Heart left ventricle (tissue), 13 donors: ENCODE measurements at regions not wholly inside any gene's neighbourhood (a gene's known extent, or its start where the extent isn't known, plus 50 kb on each side); places are given as distances from the start of the nearest gene placed in this dataset.

ENCODE experiments used
- CTCF ChIP-seq, 12 donors: fragments of 200-600 bp; sonication (generic) in 4 of 12; IDR thresholded peaks; one replicate each; pipeline versions ENCODE4 v1.5.0 to v1.8.0; 2018 to 2022; ENCODE audit warnings: antibody characterized with exemption in 12 of 12, mild to moderate bottlenecking in 5 of 12
- POLR2A ChIP-seq, 2 donors: fragments of 450-650 bp; IDR thresholded peaks; one replicate each; pipeline ENCODE4 v1.6.1; 2017; ENCODE audit warnings: antibody characterized with exemption in 2 of 2, mild to moderate bottlenecking in 2 of 2, moderate library complexity in 2 of 2
- donor health status: ischemic (EF 13 %, LVEDD 7.1; RV severe dilation, severe dysfunction).
- donor health status: DM: no; HTN: yes; CAD: no.
- donor health status: DM: no; HTN: no; CAD: no.
- donor health status: ischemic (EF 25% LVEDD 6.9; RV normal size, moderate dysfunction).
- donor health status: ischemic (EF 25% LVEDD 5.7; RV mildly dilated, moderate dysfunction).
- donor health status: ischemic (EF 35%, LVEDD 5.7; RV mildly dilated, moderate dysfunction).
- donor health status: nonischemic (EF 11% LVEDD 7.7; RV severe dilation, severe dysfunction).
- donor health status: DM: yes; HTN: yes; CAD: no.
- donor health status: PGD.
- donor health status: ischemic (EF 29% LVEDD 5.4; RV normal size, mild dysfunction).
- donor health status: nonischemic (EF 23%, LVEDD 6.1; RV moderate dilation, normal function).

GRCh38 chr2:116416731-116417377, 1397.6 kb upstream of the DDX18 start:
- TF ChIP-seq CTCF (IDR thresholded peaks at IDR 0.05) (no peak), POLR2A (IDR thresholded peaks at IDR 0.05) (no peak)
